Peyer's patch (tissue), 4 donors: ENCODE measurements at regions not wholly inside any gene's neighbourhood (a gene's known extent, or its start where the extent isn't known, plus 50 kb on each side); places are given as distances from the start of the nearest gene placed in this dataset.

Source experiments
- CTCF ChIP-seq, 6 experiments: fragments of 450-650 bp in 4 of 6; fragments of 200-600 bp in 2 of 6; sonication (generic) in 1 of 6; IDR thresholded peaks; one replicate each; pipeline ENCODE4 v1.5.1; 2017 to 2019; ENCODE audit warnings: antibody characterized with exemption in 6 of 6, mild to moderate bottlenecking in 3 of 6, moderate library complexity in 1 of 6
- POLR2A ChIP-seq, 2 donors: fragments of 450-650 bp; IDR thresholded peaks; one replicate each; pipeline ENCODE4 v1.5.1; 2017; ENCODE audit warnings: antibody characterized with exemption in 2 of 2, mild to moderate bottlenecking in 2 of 2, moderate library complexity in 2 of 2

GRCh38 chr2:8285898-8286297 lies 396.0 kb upstream of the ID2 start:
- TF ChIP-seq CTCF (IDR thresholded peaks at IDR 0.05) (no peak), POLR2A (IDR thresholded peaks at IDR 0.05) (no peak)
